K562 (cell line): ENCODE measurements at regions not wholly inside any gene's neighbourhood (a gene's known extent, or its start where the extent isn't known, plus 50 kb on each side); places are given as distances from the start of the nearest gene placed in this dataset.

Experiments used
- ATAC-seq: fragments of 200-7000 bp; cut with Tn5 transposase; 3 replicates; pipeline ENCODE4 v1.9.1; 2020; ENCODE audit warnings: moderate library complexity
- BruUV-seq: library from RNA; stranded (reverse); fragments of 400-500 nt; replicated peaks from 2 replicates; lab custom pipeline; 2021; lab: Mats Ljungman, UMichigan
- CTCF ChIA-PET: fragments of 300-600 bp; formaldehyde crosslinking; extraction: SDS; loops from one replicate; lab custom pipeline; 2021; ENCODE audit warnings: low intra/inter-chr PET ratio; lab: Yijun Ruan, JAX
- POLR2A ChIA-PET: fragments of 300-600, 350-650 bp; sonication (Branson Sonifier 250); formaldehyde crosslinking; extraction: SDS; loops from one replicate; lab custom pipeline; 2021; ENCODE audit warnings: antibody characterized with exemption, inconsistent platforms; lab: Yijun Ruan, JAX
- DNase-seq, 4 experiments: peaks; one replicate each; pipeline versions ENCODE4 v3.0.0 to v3.0.0-alpha.2; 2011 to 2018; ENCODE audit warnings: low spot score in 3 of 4, mixed read lengths in 3 of 4; ENCODE audit errors: extremely low read depth in 1 of 4
- FAIRE-seq: peaks from 2 replicates; lab custom pipeline; 2011; peaks lifted over from hg19 to GRCh38; lab: Jason Lieb, UNC
- H2AFZ ChIP-seq: 2 replicates; pipeline ENCODE4 v1.6.0; 2011; ENCODE audit warnings: low read depth, low read length, control low read depth, inconsistent platforms
- H3K27ac ChIP-seq: fragments of 200-600 bp; 3 replicates; pipeline ENCODE4 v1.8.0; 2011; ENCODE audit warnings: low read depth, mild to moderate bottlenecking, control low read depth, inconsistent platforms, low read length, moderate library complexity, mixed read lengths; ENCODE audit errors: extremely low read depth
- H3K27me3 ChIP-seq, 2 experiments: fragments of 300-600 bp in 1 of 2; 2 replicates in 1 of 2; 3 replicates in 1 of 2; pipeline versions ENCODE4 v1.6.0 to v1.8.0; 2011; ENCODE audit warnings: inconsistent platforms in 2 of 2, low read length in 2 of 2, mild to moderate bottlenecking in 1 of 2, mixed read lengths in 1 of 2, moderate library complexity in 1 of 2; ENCODE audit not compliant: control insufficient read depth in 2 of 2, insufficient read depth in 2 of 2
- H3K36me3 ChIP-seq: fragments of 300-600 bp; 3 replicates; pipeline ENCODE4 v1.8.0; 2011; ENCODE audit warnings: mild to moderate bottlenecking, low read length, inconsistent platforms; ENCODE audit not compliant: control insufficient read depth, insufficient read depth
- H3K4me1 ChIP-seq, 2 experiments: fragments of 200-600 bp in 1 of 2; replicated peaks in 1 of 2; 2 replicates in 1 of 2; 3 replicates in 1 of 2; pipeline versions ENCODE4 v1.5.1 to v1.8.0; 2011; ENCODE audit warnings: inconsistent platforms in 2 of 2, low read length in 2 of 2, mild to moderate bottlenecking in 1 of 2, mixed read lengths in 1 of 2, moderate library complexity in 1 of 2; ENCODE audit not compliant: control insufficient read depth in 2 of 2, insufficient read depth in 2 of 2
- H3K4me2 ChIP-seq: 2 replicates; pipeline ENCODE4 v1.6.1; 2011; ENCODE audit warnings: low read length, control low read depth, inconsistent platforms, mixed read lengths; ENCODE audit not compliant: insufficient read depth
- H3K4me3 ChIP-seq: fragments of 200-600 bp; sonication (generic), shearing (Covaris generic); 2 replicates; pipeline ENCODE4 v1.5.1; 2016; ENCODE audit warnings: control low read depth, inconsistent platforms
- H3K79me2 ChIP-seq: fragments of 200-600 bp; 3 replicates; pipeline ENCODE4 v1.8.0; 2011; ENCODE audit warnings: low read length, inconsistent platforms; ENCODE audit not compliant: control insufficient read depth, insufficient read depth
- H3K9ac ChIP-seq, 2 experiments: 2 replicates each; pipeline versions ENCODE4 v1.6.0 to v1.6.1; 2011; ENCODE audit warnings: low read depth in 2 of 2, low read length in 2 of 2, control low read depth in 1 of 2, inconsistent platforms in 1 of 2, mild to moderate bottlenecking in 1 of 2, mixed read lengths in 1 of 2; ENCODE audit not compliant: insufficient read depth in 1 of 2
- H3K9me1 ChIP-seq: one replicate; pipeline ENCODE4 v1.6.0; 2011; ENCODE audit warnings: inconsistent platforms, mild to moderate bottlenecking, low read length, moderate library complexity; ENCODE audit not compliant: control insufficient read depth, insufficient read depth
- H3K9me3 ChIP-seq: replicated peaks from 2 replicates; pipeline ENCODE4 v1.5.1; 2011; ENCODE audit warnings: low read depth, low read length, inconsistent platforms; ENCODE audit not compliant: control insufficient read depth, insufficient read depth
- H4K20me1 ChIP-seq: replicated peaks from 2 replicates; pipeline ENCODE4 v1.6.1; 2011; ENCODE audit warnings: low read length, inconsistent platforms, mixed read lengths; ENCODE audit not compliant: control insufficient read depth, insufficient read depth
- CBFA2T3 ChIP-seq: fragments of 450-650 bp; IDR thresholded peaks from 2 replicates; pipeline ENCODE4 v1.6.1; 2017
- FOXK1 ChIP-seq: sonication (generic); formaldehyde crosslinking; IDR thresholded peaks from 2 replicates; pipeline ENCODE4 v1.8.0; 2022; ENCODE audit warnings: missing genetic modification reagents, mild to moderate bottlenecking, borderline replicate concordance
- GABPB2 ChIP-seq: fragments of 250-450 bp; sonication (Bioruptor Pico); conservative IDR thresholded peaks from 2 replicates; pipeline ENCODE4 v1.5.1; 2021; ENCODE audit warnings: mild to moderate bottlenecking
- LEF1 ChIP-seq: fragments of 450-650 bp; IDR thresholded peaks from 2 replicates; pipeline ENCODE4 v1.6.1; 2016; ENCODE audit warnings: mild to moderate bottlenecking
- MXD1 ChIP-seq: fragments of 250-450 bp; sonication (Bioruptor Pico); IDR thresholded peaks from 2 replicates; pipeline ENCODE4 v1.8.0; 2021; ENCODE audit warnings: borderline replicate concordance, mild to moderate bottlenecking, moderate library complexity; ENCODE audit not compliant: poor library complexity, severe bottlenecking
- RNF219 ChIP-seq: fragments of 250-450 bp; sonication (Bioruptor Pico); IDR thresholded peaks from 2 replicates; pipeline ENCODE4 v1.5.0; 2022; ENCODE audit warnings: mild to moderate bottlenecking
- STAT6 ChIP-seq: sonication (generic); formaldehyde crosslinking; IDR thresholded peaks from 2 replicates; pipeline ENCODE4 v1.8.1; 2023; ENCODE audit warnings: mild to moderate bottlenecking, missing genetic modification reagents
- TAL1 ChIP-seq: fragments of 450-650 bp; IDR thresholded peaks from 2 replicates; pipeline ENCODE4 v1.6.1; 2016; ENCODE audit warnings: mild to moderate bottlenecking
- TFAM ChIP-seq: fragments of 250-450 bp; sonication (Bioruptor Pico); conservative IDR thresholded peaks from 2 replicates; pipeline ENCODE4 v1.5.0; 2021; ENCODE audit warnings: mild to moderate bottlenecking, moderate library complexity
- USF2 ChIP-seq: sonication (generic); formaldehyde crosslinking; IDR thresholded peaks from 2 replicates; pipeline ENCODE4 v1.5.0; 2020; ENCODE audit warnings: missing genetic modification reagents
- ZC3H8 ChIP-seq: fragments of 450-650 bp; IDR thresholded peaks from 2 replicates; pipeline ENCODE4 v1.6.1; 2017
- ZNF444 ChIP-seq: fragments of 250-450 bp; sonication (Bioruptor Pico); IDR thresholded peaks from 2 replicates; pipeline ENCODE4 v1.4.0; 2020; ENCODE audit warnings: mild to moderate bottlenecking, moderate library complexity
- ZNF584 ChIP-seq: fragments of 200-800 bp; sonication (Bioruptor generic); IDR thresholded peaks from 2 replicates; pipeline ENCODE4 v1.6.1; 2016; ENCODE audit warnings: low read depth, mild to moderate bottlenecking, missing genetic modification characterization, missing compliant biosample characterization
- ZNF644 ChIP-seq: fragments of 200-800 bp; sonication (Bioruptor generic); IDR thresholded peaks from 2 replicates; pipeline ENCODE4 v1.6.1; 2016; ENCODE audit warnings: low read depth, missing genetic modification characterization, missing compliant biosample characterization
- WGBS: fragments of 100-300 bp; shearing (Covaris generic); methylation state at CpG from one replicate; pipeline ENCODE4 v1.1.6; 2016; ENCODE audit warnings: low coverage, mixed read lengths; ENCODE audit not compliant: insufficient coverage; ENCODE audit errors: missing lambda C conversion rate; 5-methylcytosine and 5-hydroxymethylcytosine counted together
- in situ Hi-C: fragments of 300-500 bp; cut with MboI; formaldehyde crosslinking; loops from 4 replicates; pipeline ENCODE4 v1.15.0; 2018; ENCODE audit warnings: inconsistent platforms, mixed read lengths
- intact Hi-C: fragments of 100-400 bp; cut with micrococcal nuclease; formaldehyde crosslinking; loops from 2 replicates; pipeline ENCODE4 v1.14.2; 2022

GRCh38 chrX:10726647-10727046 is 106.3 kb upstream of the MID1 start:
- in situ Hi-C loops: no loop called here
- Histone ChIP-seq H4K20me1 (no peaks in the 10 kb centered on the region), H3K27ac (no peak overlapping the region), H3K4me2 (no peak overlapping the region), H3K36me3 (no peaks in the 10 kb centered on the region), H3K79me2 (no peaks in the 10 kb centered on the region), H3K9me1 (no peaks in the 10 kb centered on the region), H3K9me3 (no peaks in the 10 kb centered on the region), H3K4me3 (no peak overlapping the region), H2AFZ (no peak overlapping the region), H3K27me3 (peaks cover 0 to 2% of the 10 kb centered on the region in 2 experiments; a peak in 1 of 5 replicates), H3K4me1 (no peaks in the 10 kb centered on the region), H3K9ac (no peak overlapping the region)
- no peak for ATAC-seq
- ChIA-PET CTCF (no interaction called here), POLR2A (interaction anchor here (0.7 kb wide), 1 partner anchor 76 kb away, joined by 3 read pairs; no protein-coding TSS in a partner anchor)
- no peak for DNase-seq
- WGBS: 0% methylated on average over 3 of the region's 3 CpGs
- intact Hi-C loops: no loop called here
- BruUV-seq: no TSS peak
- FAIRE-seq: no peak
- TF ChIP-seq ZNF584 (CRISPR knock-in tag) (no peak), ZC3H8 (no peak), MXD1 (CRISPR knock-in tag) (no peak), STAT6 (CRISPR knock-in tag) (no peak), CBFA2T3 (no peak), ZNF444 (no peak), FOXK1 (CRISPR knock-in tag) (no peak), ZNF644 (tag) (no peak), TAL1 (no peak), TFAM (CRISPR knock-in tag) (no peak), RNF219 (CRISPR knock-in tag) (no peak), USF2 (CRISPR knock-in tag) (no peak), GABPB2 (CRISPR knock-in tag) (no peak), LEF1 (no peak)
